Neural progenitor cell (in vitro differentiated cells): ENCODE measurements at regions not wholly inside any gene's neighbourhood (a gene's known extent, or its start where the extent isn't known, plus 50 kb on each side); places are given as distances from the start of the nearest gene placed in this dataset.

Experiments
- DNase-seq: peaks from one replicate; pipeline ENCODE4 v3.0.0-alpha.2; 2016; ENCODE audit warnings: low spot score
- H2AFZ ChIP-seq: fragments of 200-600 bp; sonication (generic); replicated peaks from 2 replicates; pipeline ENCODE4 v1.6.1; 2016; ENCODE audit warnings: antibody characterized with exemption
- H3F3A ChIP-seq: fragments of 200-600 bp; sonication (generic); 2 replicates; pipeline ENCODE4 v1.6.1; 2016; ENCODE audit warnings: antibody characterized with exemption, low read depth
- H3K27ac ChIP-seq: fragments of 200-600 bp; sonication (generic); 2 replicates; pipeline ENCODE4 v1.5.1; 2016; ENCODE audit warnings: mild to moderate bottlenecking
- H3K27me3 ChIP-seq: fragments of 200-600 bp; sonication (generic); 2 replicates; pipeline ENCODE4 v1.6.1; 2016; ENCODE audit warnings: mild to moderate bottlenecking, moderate library complexity
- H3K36me3 ChIP-seq: fragments of 200-600 bp; sonication (generic); 2 replicates; pipeline ENCODE4 v1.5.1; 2016
- H3K4me1 ChIP-seq: fragments of 200-600 bp; sonication (generic); 2 replicates; pipeline ENCODE4 v1.6.1; 2016; ENCODE audit warnings: mixed run types
- H3K4me2 ChIP-seq: fragments of 200-600 bp; sonication (generic); 2 replicates; pipeline ENCODE4 v1.6.1; 2016
- H3K4me3 ChIP-seq: fragments of 200-600 bp; sonication (generic); 2 replicates; pipeline ENCODE4 v1.5.1; 2016
- H3K79me2 ChIP-seq: fragments of 200-600 bp; sonication (generic); 2 replicates; pipeline ENCODE4 v1.6.1; 2016; ENCODE audit warnings: low read depth
- H3K9ac ChIP-seq: fragments of 200-600 bp; sonication (generic); 2 replicates; pipeline ENCODE4 v1.6.1; 2016
- H3K9me3 ChIP-seq: fragments of 200-600 bp; sonication (generic); 2 replicates; pipeline ENCODE4 v1.5.1; 2016; ENCODE audit warnings: low read depth
- H4K20me1 ChIP-seq: fragments of 200-600 bp; sonication (generic); 2 replicates; pipeline ENCODE4 v1.6.1; 2016; ENCODE audit warnings: low read depth
- H3K27ac Mint-ChIP-seq: 3 replicates; pipeline ENCODE4 v1.8.0; 2021; ENCODE audit warnings: mixed read lengths
- H3K27me3 Mint-ChIP-seq: 2 replicates; pipeline ENCODE4 v1.8.0; 2022; ENCODE audit warnings: low read depth, mild to moderate bottlenecking, inconsistent platforms, moderate library complexity, mixed read lengths; ENCODE audit not compliant: insufficient read depth
- H3K36me3 Mint-ChIP-seq: 3 replicates; pipeline ENCODE4 v1.8.0; 2021; ENCODE audit warnings: mixed read lengths
- H3K4me1 Mint-ChIP-seq: 3 replicates; pipeline ENCODE4 v1.8.0; 2021; ENCODE audit warnings: mixed read lengths
- H3K4me3 Mint-ChIP-seq: 3 replicates; pipeline ENCODE4 v1.8.0; 2021; ENCODE audit warnings: mild to moderate bottlenecking, moderate library complexity, mixed read lengths
- H3K9me3 Mint-ChIP-seq: 3 replicates; pipeline ENCODE4 v1.8.0; 2020; ENCODE audit warnings: mixed read lengths
- EZH2 ChIP-seq: fragments of 200-600 bp; sonication (generic); IDR thresholded peaks from 2 replicates; pipeline ENCODE4 v1.6.1; 2017; ENCODE audit warnings: antibody characterized with exemption, mild to moderate bottlenecking, moderate library complexity
- EZH2phosphoT487 ChIP-seq: fragments of 200-600 bp; sonication (generic); IDR thresholded peaks from 2 replicates; pipeline ENCODE4 v1.6.1; 2017; ENCODE audit warnings: antibody characterized with exemption
- TF ChIP-seq, protein P1 (sequence below): fragments of 200-600 bp; sonication (generic); IDR thresholded peaks from 2 replicates; pipeline ENCODE4 v1.5.1; 2017; ENCODE audit warnings: antibody characterized with exemption, mild to moderate bottlenecking

- H3K36me3 Mint-ChIP-seq: peaks cover 3% of the 10 kb centered on the region
- no peaks in the 10 kb centered on the region for H3K27me3 ChIP-seq
- no peaks in the 10 kb centered on the region for H3F3A ChIP-seq
- peaks cover 2% of the 10 kb centered on the region for H3K27me3 Mint-ChIP-seq
- H3K27ac Mint-ChIP-seq: no peak overlapping the region
- no peaks in the 10 kb centered on the region for H3K4me1 ChIP-seq
- no peaks in the 10 kb centered on the region for H4K20me1 ChIP-seq
- no peaks in the 10 kb centered on the region for H3K79me2 ChIP-seq
- peaks cover 6% of the 10 kb centered on the region for H3K9me3 ChIP-seq
- no peak overlapping the region for H3K9ac ChIP-seq
- DNase-seq: no peak
- H3K4me2 ChIP-seq: no peak overlapping the region
- H2AFZ ChIP-seq: peak overlapping the region; percentile 67
- H3K4me3 ChIP-seq: no peak overlapping the region
- no peaks in the 10 kb centered on the region for H3K4me1 Mint-ChIP-seq
- TF ChIP-seq EZH2: no peak
- TF ChIP-seq, protein P1, sequence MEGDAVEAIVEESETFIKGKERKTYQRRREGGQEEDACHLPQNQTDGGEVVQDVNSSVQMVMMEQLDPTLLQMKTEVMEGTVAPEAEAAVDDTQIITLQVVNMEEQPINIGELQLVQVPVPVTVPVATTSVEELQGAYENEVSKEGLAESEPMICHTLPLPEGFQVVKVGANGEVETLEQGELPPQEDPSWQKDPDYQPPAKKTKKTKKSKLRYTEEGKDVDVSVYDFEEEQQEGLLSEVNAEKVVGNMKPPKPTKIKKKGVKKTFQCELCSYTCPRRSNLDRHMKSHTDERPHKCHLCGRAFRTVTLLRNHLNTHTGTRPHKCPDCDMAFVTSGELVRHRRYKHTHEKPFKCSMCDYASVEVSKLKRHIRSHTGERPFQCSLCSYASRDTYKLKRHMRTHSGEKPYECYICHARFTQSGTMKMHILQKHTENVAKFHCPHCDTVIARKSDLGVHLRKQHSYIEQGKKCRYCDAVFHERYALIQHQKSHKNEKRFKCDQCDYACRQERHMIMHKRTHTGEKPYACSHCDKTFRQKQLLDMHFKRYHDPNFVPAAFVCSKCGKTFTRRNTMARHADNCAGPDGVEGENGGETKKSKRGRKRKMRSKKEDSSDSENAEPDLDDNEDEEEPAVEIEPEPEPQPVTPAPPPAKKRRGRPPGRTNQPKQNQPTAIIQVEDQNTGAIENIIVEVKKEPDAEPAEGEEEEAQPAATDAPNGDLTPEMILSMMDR: no peak
- no peak for TF ChIP-seq EZH2phosphoT487
- no peak overlapping the region for H3K27ac ChIP-seq
- H3K4me3 Mint-ChIP-seq: no peak overlapping the region
- peaks cover 12% of the 10 kb centered on the region for H3K9me3 Mint-ChIP-seq
- H3K36me3 ChIP-seq: no peaks in the 10 kb centered on the region
These were observed 505.2 kb downstream of the BCL11B start for GRCh38 chr14:98766818-98767217.

GRCh38 chr14:98769326-98769725, 502.7 kb downstream of the BCL11B start:
- Histone ChIP-seq H4K20me1 (no peaks in the 10 kb centered on the region), H3K9ac (no peak overlapping the region), H3K4me1 (no peaks in the 10 kb centered on the region), H3K9me3 (peaks cover 3% of the 10 kb centered on the region), H3F3A (no peaks in the 10 kb centered on the region), H3K4me3 (no peak overlapping the region), H2AFZ (no peak overlapping the region), H3K79me2 (no peaks in the 10 kb centered on the region), H3K36me3 (no peaks in the 10 kb centered on the region), H3K27me3 (no peaks in the 10 kb centered on the region), H3K4me2 (no peak overlapping the region), H3K27ac (no peak overlapping the region)
- no peak for DNase-seq
- H3K4me1 Mint-ChIP-seq: no peaks in the 10 kb centered on the region
- peaks cover 3% of the 10 kb centered on the region for H3K36me3 Mint-ChIP-seq
- H3K27ac Mint-ChIP-seq: no peak overlapping the region
- H3K9me3 Mint-ChIP-seq: peaks cover 3% of the 10 kb centered on the region
- H3K4me3 Mint-ChIP-seq: no peak overlapping the region
- H3K27me3 Mint-ChIP-seq: peaks cover 8% of the 10 kb centered on the region
- TF ChIP-seq EZH2phosphoT487 (no peak), EZH2 (no peak)
- TF ChIP-seq, protein P1: no peak

GRCh38 chr14:98770151-98770550, 501.8 kb downstream of the BCL11B start:
- DNase-seq: no peak
- H3K27ac Mint-ChIP-seq: no peak overlapping the region
- Histone ChIP-seq H3K79me2 (no peaks in the 10 kb centered on the region), H3K36me3 (no peaks in the 10 kb centered on the region), H3K4me3 (no peak overlapping the region), H2AFZ (no peak overlapping the region), H3F3A (no peaks in the 10 kb centered on the region), H4K20me1 (no peaks in the 10 kb centered on the region), H3K4me1 (no peaks in the 10 kb centered on the region), H3K27ac (no peak overlapping the region), H3K9ac (no peak overlapping the region), H3K27me3 (no peaks in the 10 kb centered on the region), H3K9me3 (peaks cover 3% of the 10 kb centered on the region), H3K4me2 (no peak overlapping the region)
- H3K4me1 Mint-ChIP-seq: no peaks in the 10 kb centered on the region
- H3K9me3 Mint-ChIP-seq: no peaks in the 10 kb centered on the region
- no peaks in the 10 kb centered on the region for H3K36me3 Mint-ChIP-seq
- no peak overlapping the region for H3K4me3 Mint-ChIP-seq
- no peak for TF ChIP-seq EZH2phosphoT487
- TF ChIP-seq EZH2: no peak
- TF ChIP-seq, protein P1: no peak
- H3K27me3 Mint-ChIP-seq: peaks cover 8% of the 10 kb centered on the region
